Ovary (tissue), 7 donors: ENCODE measurements at regions not wholly inside any gene's neighbourhood (a gene's known extent, or its start where the extent isn't known, plus 50 kb on each side); places are given as distances from the start of the nearest gene placed in this dataset.
"Not testable (repeated sequence)": the region's sequence is repeated elsewhere in the genome, so short reads cannot be mapped to it uniquely, and the experiment has no call there.

ENCODE experiments used
- DNase-seq, 5 donors: peaks; one replicate each; pipeline ENCODE4 v3.0.0-alpha.2; 2019 to 2020
- H3K27ac ChIP-seq, 2 donors: fragments of 200-600 bp; one replicate each; pipeline versions ENCODE4 v1.5.1 to v1.8.0; 2019 to 2022
- H3K27me3 ChIP-seq: fragments of 200-600 bp; one replicate; pipeline ENCODE4 v1.8.0; 2022
- H3K36me3 ChIP-seq: fragments of 200-600 bp; sonication (generic); one replicate; pipeline ENCODE4 v1.5.1; 2019
- H3K4me1 ChIP-seq: one replicate; pipeline ENCODE4 v1.8.1; 2013; ENCODE audit warnings: mild to moderate bottlenecking, moderate library complexity; ENCODE audit not compliant: insufficient read depth
- H3K4me3 ChIP-seq: fragments of 200-600 bp; sonication (generic); one replicate; pipeline ENCODE4 v1.5.1; 2017
- H3K9me3 ChIP-seq, 2 donors: fragments of 200-600 bp in 1 of 2; sonication (generic) in 1 of 2; one replicate each; pipeline versions ENCODE4 v1.5.1 to v1.8.1; 2013 to 2019; ENCODE audit warnings: mild to moderate bottlenecking in 1 of 2, moderate library complexity in 1 of 2
- CTCF ChIP-seq, 3 donors: fragments of 450-650 bp in 2 of 3; fragments of 200-600 bp in 1 of 3; IDR thresholded peaks; one replicate each; pipeline versions ENCODE4 v1.5.1 to v1.8.0; 2016 to 2022; ENCODE audit warnings: antibody characterized with exemption in 3 of 3, mild to moderate bottlenecking in 1 of 3
- EP300 ChIP-seq: sonication (generic); formaldehyde crosslinking; IDR thresholded peaks from one replicate; pipeline ENCODE4 v1.6.1; 2017; ENCODE audit warnings: antibody characterized with exemption
- POLR2A ChIP-seq: fragments of 450-650 bp; IDR thresholded peaks from one replicate; pipeline ENCODE4 v1.6.1; 2017; ENCODE audit warnings: antibody characterized with exemption, mild to moderate bottlenecking, moderate library complexity
- WGBS, 3 donors: extraction: QIAGEN DNeasy Blood & Tissue Kit in 1 of 3; methylation state at CpG; one replicate each; pipeline versions ENCODE4 v1.1.5 to v1.1.7; 2013 to 2017; 5-methylcytosine and 5-hydroxymethylcytosine counted together
- intact Hi-C, 4 donors: fragments of 100-400 bp; cut with DNase I; formaldehyde crosslinking; loops; one replicate each; pipeline versions ENCODE4 v1.11.0 to v1.15.1; 2022 to 2023
- donor health status: DM: no; HTN: no; CAD: no; lungs with moderate emphysema.
- donor health status: DM: no; HTN: no; CAD: no.
- donor health status: Bipolar disorder and iron deficiency.
- donor health status: DM: no; HTN: no; CAD: no.
- donor health status: DM: yes; HTN: yes; CAD: no.

DNA sequence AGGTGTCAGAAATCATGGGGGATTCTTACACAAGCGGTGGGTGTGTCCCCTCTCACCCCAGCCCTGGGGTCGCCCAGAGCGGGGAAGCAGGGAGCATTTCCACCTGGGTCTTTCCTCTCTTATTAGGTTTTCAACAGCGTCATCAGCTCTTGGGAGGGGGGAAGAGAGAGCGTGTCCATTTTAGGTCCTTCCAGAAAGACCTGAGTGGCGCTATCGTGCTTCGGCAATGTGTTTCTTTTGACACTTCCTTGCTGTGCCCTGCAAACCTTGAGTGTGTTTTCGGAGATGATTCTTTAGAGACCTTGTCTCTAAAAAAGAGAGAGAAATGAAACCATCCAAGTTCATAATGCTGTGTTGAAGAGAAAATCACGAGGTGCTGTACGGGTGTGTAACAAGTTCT, 86.9 kb upstream of the PITRM1 start:
- no peak for TF ChIP-seq EP300
- TF ChIP-seq POLR2A, result no peak
- TF ChIP-seq CTCF (IDR thresholded peaks at IDR 0.05), result no peak
- no peak for DNase-seq
- H3K4me3 ChIP-seq, result no peak overlapping the region
- H3K9me3 ChIP-seq, result no peaks in the 10 kb centered on the region
- WGBS, 3 donors, result 94 to 96% (median 95%) methylated on average over 11 of the region's 11 CpGs
- H3K4me1 ChIP-seq, result peaks cover 2% of the 10 kb centered on the region
- H3K27me3 ChIP-seq, result no peaks in the 10 kb centered on the region
- intact Hi-C loops, result no loop called here
- H3K27ac ChIP-seq, result no peak overlapping the region
- no peaks in the 10 kb centered on the region for H3K36me3 ChIP-seq

DNA sequence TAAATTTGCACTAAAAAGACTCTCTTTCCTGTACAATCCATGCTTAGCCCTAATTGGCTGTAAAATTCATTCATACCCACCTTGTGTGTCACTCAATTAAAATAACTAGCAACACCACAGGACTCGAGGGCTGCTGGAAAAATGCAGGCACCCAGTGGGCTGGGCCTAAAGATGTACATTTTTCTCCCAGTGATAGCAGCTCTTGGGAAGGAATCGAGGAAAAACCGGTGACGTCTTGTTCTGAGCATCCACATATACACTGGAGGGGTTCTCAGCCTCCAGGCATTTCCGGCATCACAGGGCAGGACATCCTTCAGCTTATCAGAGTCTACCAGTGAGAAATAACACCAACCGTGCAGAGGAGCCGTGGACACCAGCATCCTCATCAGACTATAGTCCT, 85.8 kb upstream of the PITRM1 start:
- Histone ChIP-seq H3K27ac (no peak overlapping the region), H3K36me3 (no peaks in the 10 kb centered on the region), H3K4me1 (no peaks in the 10 kb centered on the region), H3K9me3 (no peaks in the 10 kb centered on the region), H3K27me3 (no peaks in the 10 kb centered on the region), H3K4me3 (no peak overlapping the region)
- DNase-seq, result no peak
- intact Hi-C loops, result no loop called here
- WGBS, 3 donors, result 80 to 89% (median 84%) methylated on average over 7 of the region's 7 CpGs
- TF ChIP-seq CTCF (IDR thresholded peaks at IDR 0.05), result no peak
- TF ChIP-seq POLR2A, result no peak
- TF ChIP-seq EP300, result no peak

GRCh38 chr10:3255616-3256015, 83.0 kb upstream of the PITRM1 start:
- H3K27ac ChIP-seq, result no peak overlapping the region
- H3K4me1 ChIP-seq, result no peaks in the 10 kb centered on the region
- intact Hi-C loops, result no loop called here
- 89 to 95% (median 91%) methylated on average over 4 of the region's 4 CpGs for WGBS, 3 donors
- TF ChIP-seq POLR2A, result no peak
- TF ChIP-seq EP300, result no peak
- no peak for TF ChIP-seq CTCF (IDR thresholded peaks at IDR 0.05)
- DNase-seq, result no peak
- H3K27me3 ChIP-seq, result no peaks in the 10 kb centered on the region
- H3K4me3 ChIP-seq, result no peak overlapping the region
- no peaks in the 10 kb centered on the region for H3K9me3 ChIP-seq
- H3K36me3 ChIP-seq, result no peaks in the 10 kb centered on the region

GRCh38 chr10:3255075-3255474, 82.5 kb upstream of the PITRM1 start:
- DNase-seq, result no peak
- intact Hi-C loops, result no loop called here
- Histone ChIP-seq H3K9me3 (no peaks in the 10 kb centered on the region), H3K36me3 (no peaks in the 10 kb centered on the region), H3K4me3 (no peak overlapping the region), H3K27me3 (no peaks in the 10 kb centered on the region), H3K27ac (no peak overlapping the region), H3K4me1 (no peaks in the 10 kb centered on the region)
- WGBS, 3 donors, result 38 to 56% (median 55%) methylated on average over 5 of the region's 5 CpGs
- TF ChIP-seq POLR2A, result no peak
- no peak for TF ChIP-seq CTCF (IDR thresholded peaks at IDR 0.05)
- TF ChIP-seq EP300, result no peak

GRCh38 chr10:3253974-3254373, 81.4 kb upstream of the PITRM1 start:
- 91 to 98% (median 98%) methylated on average over 3 of the region's 3 CpGs for WGBS, 3 donors

More at GRCh38 chr10:3253974-3254373, 81.4 kb upstream of the PITRM1 start:
- H3K27me3 ChIP-seq, H3K27ac ChIP-seq, DNase-seq, H3K36me3 ChIP-seq, intact Hi-C loops, H3K4me3 ChIP-seq, H3K4me1 ChIP-seq, H3K9me3 ChIP-seq: not testable (repeated sequence)
